ENCODE measurements at regions not wholly inside any gene's neighbourhood (a gene's known extent, or its start where the extent isn't known, plus 50 kb on each side); places are given as distances from the start of the nearest gene placed in this dataset.
"Not testable (repeated sequence)": the region's sequence is repeated elsewhere in the genome, so short reads cannot be mapped to it uniquely, and the experiment has no call there.

DNA sequence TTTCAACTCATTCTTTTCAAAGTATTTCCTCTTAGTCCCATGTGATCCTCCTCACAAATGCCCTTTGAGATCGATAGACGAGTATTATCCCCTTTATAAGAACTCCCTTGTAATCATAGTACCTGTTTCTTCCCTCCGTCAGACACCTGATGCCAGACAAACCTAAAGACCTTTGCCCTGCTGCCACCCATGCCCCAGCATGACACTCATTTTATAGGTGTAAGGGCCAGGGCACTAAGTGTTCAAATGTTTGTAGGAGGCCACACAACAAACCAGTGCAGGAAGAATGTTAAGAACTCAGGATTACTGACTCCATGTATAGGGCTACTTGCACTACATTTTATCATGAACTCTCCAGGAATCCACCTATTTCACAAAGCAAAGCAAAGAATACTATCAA lies 115.6 kb upstream of the DIAPH2 start:
- Histone ChIP-seq H3K4me1 (no peaks in the 10 kb centered on the region), H3K4me3 (no peak overlapping the region), H3K4me2 (no peak overlapping the region), H3K27me3 (peaks cover 38 to 92% (median 80%) of the 10 kb centered on the region in 11 experiments), H3K27ac (no peak overlapping the region), H4K20me1 (no peaks in the 10 kb centered on the region), H3K9ac (no peak overlapping the region), H3K36me3 (no peaks in the 10 kb centered on the region), H3K9me3 (replicated peaks in 1 of 11) (no peaks in the 10 kb centered on the region)
- TF ChIP-seq Cebpa-rat (IDR thresholded peaks at IDR 0.05) = no peak

DNA sequence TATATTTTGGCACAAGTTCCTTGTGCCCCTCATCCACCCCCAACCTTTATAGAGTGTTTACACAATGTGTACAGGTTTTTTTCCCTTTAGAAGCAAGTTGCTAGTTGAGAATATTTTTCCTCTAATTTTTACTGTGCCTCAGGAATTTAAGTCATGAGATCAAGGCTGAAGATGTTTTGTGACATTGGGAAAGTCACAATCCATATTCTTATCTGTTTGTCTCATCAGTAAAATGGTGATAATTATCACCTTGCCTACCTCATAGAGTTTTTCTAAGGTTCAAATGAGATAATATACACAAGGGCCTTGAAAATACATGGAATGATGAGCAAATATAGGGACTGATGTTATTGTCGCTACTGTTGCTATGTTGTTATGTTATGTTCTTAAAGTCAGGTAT lies 109.6 kb upstream of the DIAPH2 start:
- Histone ChIP-seq H3K9ac (no peak overlapping the region), H3K36me3 (no peaks in the 10 kb centered on the region), H4K20me1 (no peaks in the 10 kb centered on the region), H3K4me3 (no peak overlapping the region), H3K9me3 (replicated peaks in 1 of 11) (no peaks in the 10 kb centered on the region), H3K27ac (no peak overlapping the region), H3K27me3 (peaks cover 78 to 94% (median 87%) of the 10 kb centered on the region in 11 experiments), H3K4me2 (no peak overlapping the region), H3K4me1 (peaks cover 0 to 29% (median 0%) of the 10 kb centered on the region in 10 experiments; a peak in 5 of 20 replicates)
- TF ChIP-seq Cebpa-rat (IDR thresholded peaks at IDR 0.05) = no peak

DNA sequence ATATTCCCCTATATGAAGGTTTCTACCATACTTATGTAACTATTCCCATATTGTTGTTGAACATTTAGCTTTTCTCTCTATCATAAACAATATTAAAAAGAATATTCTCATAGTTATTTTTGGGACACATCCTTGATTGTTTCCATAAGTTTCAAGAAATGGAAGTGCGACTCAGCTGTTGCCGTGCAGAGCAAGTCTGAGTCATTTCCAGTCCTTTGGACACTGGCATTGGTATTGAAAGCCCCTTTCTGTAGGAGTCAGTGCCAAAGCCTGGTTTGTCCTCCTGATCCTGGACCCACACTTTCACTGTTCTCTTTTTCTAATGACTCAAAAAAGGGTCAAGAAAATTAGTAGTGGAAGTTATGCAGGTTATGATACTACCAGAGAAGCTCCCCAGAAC lies 108.3 kb upstream of the DIAPH2 start:
- peaks cover 0 to 29% (median 0%) of the 10 kb centered on the region in 10 experiments; a peak in 5 of 20 replicates for H3K4me1 ChIP-seq
- H3K36me3 ChIP-seq = no peaks in the 10 kb centered on the region
- H3K9me3 ChIP-seq (replicated peaks in 1 of 11) = no peaks in the 10 kb centered on the region
- H3K4me3 ChIP-seq = no peak overlapping the region
- no peak overlapping the region for H3K9ac ChIP-seq
- TF ChIP-seq Cebpa-rat (IDR thresholded peaks at IDR 0.05) = no peak
- peaks cover 72 to 92% (median 80%) of the 10 kb centered on the region in 11 experiments for H3K27me3 ChIP-seq
- peak overlapping the region in 1 of 11 experiments; percentile 19; a peak in 1 of 22 replicates for H3K4me2 ChIP-seq
- H4K20me1 ChIP-seq = no peaks in the 10 kb centered on the region
- no peak overlapping the region for H3K27ac ChIP-seq

DNA sequence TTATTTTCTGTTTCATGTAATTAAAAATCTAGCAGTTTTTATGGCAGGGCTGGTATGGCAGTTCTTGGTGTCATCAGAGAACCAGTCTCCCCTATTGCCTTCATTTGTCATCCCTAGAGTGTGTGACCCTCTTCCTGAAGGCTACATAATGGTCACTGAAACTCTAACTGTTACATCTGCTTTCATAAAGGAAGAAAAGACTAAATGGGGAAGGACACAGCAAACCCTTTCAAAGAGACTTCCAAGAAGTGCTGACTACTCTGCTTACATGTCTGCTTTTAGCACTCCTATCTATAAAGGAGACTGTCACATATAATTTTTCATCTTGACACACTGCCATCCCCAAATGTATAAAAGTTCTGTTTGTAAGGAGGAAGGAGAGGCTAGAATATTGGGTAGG lies 105.9 kb upstream of the DIAPH2 start:
- TF ChIP-seq Cebpa-rat (IDR thresholded peaks at IDR 0.05) = no peak
- H3K4me2 ChIP-seq = peak overlapping the region in 2 of 11 experiments; percentile 44 to 53; a peak in 4 of 22 replicates
- H3K27me3 ChIP-seq = peaks cover 54 to 82% (median 68%) of the 10 kb centered on the region in 11 experiments
- H3K4me3 ChIP-seq = no peak overlapping the region
- H3K27ac ChIP-seq = 0 out of 22 replicates have a peak overlapping the region, but pooled peaks of 1 of the 11 experiments have one; percentile 18
- H3K9me3 ChIP-seq (replicated peaks in 1 of 11) = no peaks in the 10 kb centered on the region
- H3K36me3 ChIP-seq = no peaks in the 10 kb centered on the region
- peaks cover 0 to 29% (median 0%) of the 10 kb centered on the region in 10 experiments; a peak in 5 of 20 replicates for H3K4me1 ChIP-seq
- H3K9ac ChIP-seq = no peak overlapping the region
- no peaks in the 10 kb centered on the region for H4K20me1 ChIP-seq

DNA sequence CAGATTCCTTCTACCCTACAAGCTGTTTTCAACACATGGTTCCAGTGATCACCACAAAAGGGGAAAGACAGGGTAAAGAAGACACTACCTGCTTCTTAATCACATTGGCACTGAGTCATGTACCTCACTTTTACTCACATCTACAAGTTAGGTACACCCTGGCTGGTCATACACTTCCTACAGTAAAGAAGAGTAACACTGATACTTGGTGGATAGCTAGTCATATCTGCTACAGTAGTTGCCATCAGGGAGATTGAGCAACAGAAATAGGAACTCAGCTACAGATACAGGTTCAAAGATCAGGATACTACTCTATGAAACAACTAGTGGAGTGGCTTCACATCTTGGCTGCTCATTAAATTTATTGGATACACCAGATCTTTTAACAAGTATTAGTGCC lies 105.4 kb upstream of the DIAPH2 start:
- H3K4me2 ChIP-seq = peak overlapping the region in 2 of 11 experiments; percentile 44 to 53; a peak in 4 of 22 replicates
- TF ChIP-seq Cebpa-rat (IDR thresholded peaks at IDR 0.05) = no peak
- H3K27ac ChIP-seq = 0 out of 22 replicates have a peak overlapping the region, but pooled peaks of 1 of the 11 experiments have one; percentile 18

DNA sequence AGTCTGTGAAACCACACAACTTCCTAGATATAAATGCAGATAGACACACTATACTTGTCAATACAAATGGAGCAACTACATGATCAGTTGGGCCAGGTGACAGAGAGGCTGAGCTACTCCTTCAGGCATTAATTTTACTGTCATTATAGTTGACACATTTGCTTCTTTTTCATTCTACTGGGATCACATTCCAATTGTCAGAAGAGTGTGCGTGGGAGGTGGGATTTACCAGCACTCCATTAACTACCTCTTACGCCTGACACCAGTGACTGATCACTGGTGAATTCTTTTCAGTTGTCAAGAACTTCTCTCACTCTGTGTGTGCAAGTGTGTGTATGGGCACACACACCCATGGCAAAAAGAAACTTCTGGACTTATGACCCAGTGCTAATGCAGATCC lies 94.2 kb upstream of the DIAPH2 start:
- H4K20me1 ChIP-seq = no peaks in the 10 kb centered on the region
- H3K36me3 ChIP-seq = no peaks in the 10 kb centered on the region
- peaks cover 17 to 49% (median 44%) of the 10 kb centered on the region in 11 experiments; a peak in 21 of 22 replicates for H3K27me3 ChIP-seq
- no peak overlapping the region for H3K27ac ChIP-seq
- no peak overlapping the region for H3K4me3 ChIP-seq
- no peak overlapping the region for H3K4me2 ChIP-seq
- no peak for TF ChIP-seq Cebpa-rat (IDR thresholded peaks at IDR 0.05)
- no peak overlapping the region for H3K9ac ChIP-seq
- H3K4me1 ChIP-seq = peaks cover 0 to 9% (median 0%) of the 10 kb centered on the region in 10 experiments; a peak in 3 of 20 replicates
- 0 out of 22 replicates have a peak, but pooled peaks cover 0 to 3% (median 0%) of the 10 kb centered on the region in 11 experiments for H3K9me3 ChIP-seq (replicated peaks in 1 of 11)

More for the DNA sequence above, 105.4 kb upstream of the DIAPH2 start:
- H3K4me3 ChIP-seq = no peak overlapping the region
- no peaks in the 10 kb centered on the region for H4K20me1 ChIP-seq
- H3K36me3 ChIP-seq = no peaks in the 10 kb centered on the region
- no peaks in the 10 kb centered on the region for H3K9me3 ChIP-seq (replicated peaks in 1 of 11)
- no peak overlapping the region for H3K9ac ChIP-seq
- peaks cover 50 to 81% (median 66%) of the 10 kb centered on the region in 11 experiments for H3K27me3 ChIP-seq
- peaks cover 0 to 29% (median 0%) of the 10 kb centered on the region in 10 experiments; a peak in 5 of 20 replicates for H3K4me1 ChIP-seq

DNA sequence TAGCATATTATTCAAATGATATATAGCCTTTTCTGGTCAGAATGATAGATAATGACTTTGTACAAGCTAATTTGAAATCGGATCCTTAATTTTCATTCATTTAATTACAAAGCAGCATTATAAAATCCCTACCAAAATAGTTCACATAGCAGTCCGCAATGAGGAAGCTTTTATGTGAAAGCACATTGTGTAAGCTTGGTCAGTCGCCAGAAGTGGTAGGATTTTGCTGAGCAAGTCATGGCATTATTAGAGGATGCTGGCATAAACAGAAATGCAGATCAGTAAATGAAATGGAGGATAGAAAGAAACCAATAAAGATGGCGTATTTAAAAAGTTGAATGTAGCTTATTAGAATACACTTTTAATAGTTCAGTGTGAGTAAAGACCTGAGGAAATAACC lies 93.2 kb upstream of the DIAPH2 start:
- Histone ChIP-seq H3K4me2 (peak overlapping the region in 1 of 11 experiments; percentile 15; a peak in 1 of 22 replicates), H3K4me3 (no peak overlapping the region), H3K27ac (no peak overlapping the region), H3K4me1 (peaks cover 0 to 9% (median 0%) of the 10 kb centered on the region in 10 experiments; a peak in 3 of 20 replicates), H4K20me1 (no peaks in the 10 kb centered on the region), H3K9me3 (replicated peaks in 1 of 11) (0 out of 22 replicates have a peak, but pooled peaks cover 0 to 3% (median 0%) of the 10 kb centered on the region in 11 experiments), H3K27me3 (peaks cover 24 to 59% (median 51%) of the 10 kb centered on the region in 11 experiments), H3K9ac (no peak overlapping the region), H3K36me3 (no peaks in the 10 kb centered on the region)
- TF ChIP-seq Cebpa-rat (IDR thresholded peaks at IDR 0.05) = no peak

DNA sequence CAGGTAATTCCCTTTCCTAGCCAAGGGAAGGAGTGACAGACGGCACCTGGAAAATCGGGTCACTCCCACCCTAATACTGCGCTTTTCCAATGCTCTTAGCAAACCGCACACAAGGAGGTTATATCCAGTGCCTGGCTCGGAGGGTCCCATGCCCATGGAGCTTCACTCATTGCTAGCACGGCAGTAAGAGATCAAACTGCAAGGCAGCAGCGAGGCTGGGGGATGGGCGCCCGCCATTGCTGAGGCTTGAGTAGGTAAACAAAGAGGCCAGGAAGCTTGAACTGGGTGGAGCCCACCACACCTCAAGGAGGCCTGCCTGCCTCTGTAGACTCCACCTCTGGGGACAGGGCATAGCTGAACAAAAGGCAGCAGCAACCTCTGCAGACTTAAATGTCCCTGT lies 86.8 kb upstream of the DIAPH2 start:
- H3K4me3 ChIP-seq, H4K20me1 ChIP-seq, H3K27ac ChIP-seq, H3K9ac ChIP-seq, H3K4me1 ChIP-seq, H3K4me2 ChIP-seq, H3K36me3 ChIP-seq: not testable (repeated sequence)
- Histone ChIP-seq H3K27me3 (peaks cover 11 to 58% (median 48%) of the 10 kb centered on the region in 11 experiments), H3K9me3 (replicated peaks in 1 of 11) (peaks cover 0 to 13% (median 0%) of the 10 kb centered on the region in 11 experiments; a peak in 1 of 22 replicates)

DNA sequence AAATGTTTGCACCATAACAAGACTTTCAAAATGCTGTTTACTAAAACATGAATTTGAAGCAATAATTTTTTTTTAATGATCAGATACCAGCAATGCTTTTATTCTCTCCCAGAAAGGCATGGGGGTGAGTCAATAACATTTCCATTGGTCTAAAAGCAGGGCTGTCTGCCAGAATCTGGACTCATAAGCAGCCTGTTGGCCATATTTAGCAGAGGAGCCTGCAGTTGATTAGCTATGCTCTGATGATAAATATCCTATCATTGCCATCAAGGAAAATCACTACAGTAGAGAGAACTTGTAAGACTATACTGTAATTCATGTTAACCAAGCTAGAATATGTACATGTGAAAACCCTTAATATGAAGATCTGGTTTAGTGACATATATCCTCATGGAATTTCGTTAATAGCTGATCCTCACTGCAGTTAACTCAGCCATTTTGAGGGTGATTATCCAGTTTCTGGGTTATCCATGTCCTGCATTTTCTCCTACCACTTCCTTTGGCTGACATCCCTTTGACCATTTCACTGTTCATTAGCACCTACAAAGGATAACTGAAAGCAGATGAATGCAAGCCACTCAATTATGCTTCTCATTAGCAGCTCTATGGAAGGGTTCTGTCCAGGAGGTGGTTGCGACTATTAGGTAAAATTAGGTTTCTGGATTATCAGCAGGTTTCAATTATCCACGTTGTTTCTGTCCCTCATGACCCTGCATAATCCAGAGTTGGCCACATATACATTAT lies 72.9 kb upstream of the DIAPH2 start:
- peaks cover 39 to 89% (median 68%) of the 10 kb centered on the region in 11 experiments for H3K27me3 ChIP-seq
- H3K4me2 ChIP-seq = no peak overlapping the region
- H3K4me1 ChIP-seq = no peaks in the 10 kb centered on the region
- H3K9ac ChIP-seq = no peak overlapping the region
- TF ChIP-seq Cebpa-rat (IDR thresholded peaks at IDR 0.05) = no peak
- H3K36me3 ChIP-seq = no peaks in the 10 kb centered on the region
- H3K27ac ChIP-seq = no peak overlapping the region
- H3K4me3 ChIP-seq = no peak overlapping the region
- H3K9me3 ChIP-seq (replicated peaks in 1 of 11) = no peaks in the 10 kb centered on the region
- H4K20me1 ChIP-seq = no peaks in the 10 kb centered on the region

All from BLaER1 treated with 17β-estradiol and CSF1 and Interleukin-3, amounts not matched to agents 10 nM and 100 nM (cell line).